GM23338 (cell line): ENCODE measurements at regions not wholly inside any gene's neighbourhood (a gene's known extent, or its start where the extent isn't known, plus 50 kb on each side); places are given as distances from the start of the nearest gene placed in this dataset.

Source experiments
- ATAC-seq: fragments of 200-7000 bp; cut with Tn5 transposase; 3 replicates; pipeline ENCODE4 v1.9.1; 2020
- DNase-seq: peaks from one replicate; pipeline ENCODE4 v3.0.0-alpha.2; 2015; ENCODE audit warnings: low spot score
- H2AFZ ChIP-seq: fragments of 200-600 bp; sonication (generic); 2 replicates; pipeline ENCODE4 v1.8.0; 2016; ENCODE audit warnings: antibody characterized with exemption, mild to moderate bottlenecking, moderate library complexity
- H3F3A ChIP-seq: fragments of 200-600 bp; sonication (generic); replicated peaks from 2 replicates; pipeline ENCODE4 v1.8.0; 2017; ENCODE audit warnings: antibody characterized with exemption, mixed run types, low read depth
- H3K27ac ChIP-seq: fragments of 200-600 bp; sonication (generic); 2 replicates; pipeline ENCODE4 v1.6.1; 2016; ENCODE audit warnings: low read depth
- H3K27me3 ChIP-seq: fragments of 200-600 bp; sonication (generic); 2 replicates; pipeline ENCODE4 v1.8.0; 2016; ENCODE audit warnings: mild to moderate bottlenecking, mixed run types, moderate library complexity; ENCODE audit not compliant: insufficient read depth
- H3K36me3 ChIP-seq: fragments of 200-600 bp; sonication (generic); 2 replicates; pipeline ENCODE4 v1.8.0; 2016; ENCODE audit warnings: mild to moderate bottlenecking; ENCODE audit not compliant: insufficient read depth
- H3K4me1 ChIP-seq: fragments of 200-600 bp; sonication (generic); 2 replicates; pipeline ENCODE4 v1.8.0; 2016; ENCODE audit warnings: mild to moderate bottlenecking, moderate library complexity; ENCODE audit not compliant: insufficient read depth
- H3K4me2 ChIP-seq: fragments of 200-600 bp; sonication (generic); 2 replicates; pipeline ENCODE4 v1.7.1; 2017; ENCODE audit warnings: mixed run types
- H3K4me3 ChIP-seq: fragments of 200-600 bp; sonication (generic); 2 replicates; pipeline ENCODE4 v1.6.1; 2016; ENCODE audit warnings: mixed run types
- H3K79me2 ChIP-seq: fragments of 200-600 bp; sonication (generic); replicated peaks from 2 replicates; pipeline ENCODE4 v1.8.0; 2017; ENCODE audit warnings: mild to moderate bottlenecking; ENCODE audit not compliant: insufficient read depth
- H3K9me2 ChIP-seq: fragments of 200-600 bp; sonication (generic); 2 replicates; pipeline ENCODE4 v1.8.0; 2017; ENCODE audit not compliant: insufficient read depth
- H4K20me1 ChIP-seq: fragments of 200-600 bp; sonication (generic); replicated peaks from 2 replicates; pipeline ENCODE4 v1.8.0; 2017; ENCODE audit warnings: mild to moderate bottlenecking; ENCODE audit not compliant: insufficient read depth
- H3K27ac Mint-ChIP-seq: 2 replicates; pipeline ENCODE4 v1.8.0; 2020; ENCODE audit warnings: inconsistent platforms, mild to moderate bottlenecking, moderate library complexity, mixed read lengths
- H3K27me3 Mint-ChIP-seq: 3 replicates; pipeline ENCODE4 v1.8.0; 2022; ENCODE audit warnings: low read depth, mild to moderate bottlenecking, moderate library complexity, mixed read lengths, inconsistent platforms; ENCODE audit not compliant: insufficient read depth, poor library complexity
- H3K36me3 Mint-ChIP-seq: 3 replicates; pipeline ENCODE4 v1.8.0; 2021; ENCODE audit warnings: low read depth, mild to moderate bottlenecking, inconsistent platforms, moderate library complexity, mixed read lengths
- H3K4me1 Mint-ChIP-seq: 3 replicates; pipeline ENCODE4 v1.8.0; 2020; ENCODE audit warnings: mild to moderate bottlenecking, inconsistent platforms, mixed read lengths
- H3K4me3 Mint-ChIP-seq: 3 replicates; pipeline ENCODE4 v1.8.0; 2021; ENCODE audit warnings: moderate library complexity, mild to moderate bottlenecking, inconsistent platforms, mixed read lengths
- H3K9me3 Mint-ChIP-seq: 3 replicates; pipeline ENCODE4 v1.8.0; 2020; ENCODE audit warnings: moderate library complexity, mild to moderate bottlenecking, inconsistent platforms, mixed read lengths
- CREB1 ChIP-seq: fragments of 250-450 bp; sonication (Bioruptor Pico); IDR thresholded peaks from 2 replicates; pipeline ENCODE4 v1.5.0; 2020; ENCODE audit warnings: low read depth, mild to moderate bottlenecking, moderate library complexity
- CTCF ChIP-seq, 2 experiments: fragments of 200-600 bp in 1 of 2; sonication (generic) in 1 of 2; conservative IDR thresholded peaks; 2 replicates each; pipeline versions ENCODE4 v1.5.1 to v1.6.1; 2016 to 2017; ENCODE audit warnings: antibody characterized with exemption in 2 of 2, low read depth in 2 of 2, mild to moderate bottlenecking in 2 of 2, moderate library complexity in 1 of 2
- ETS1 ChIP-seq: IDR thresholded peaks from 2 replicates; pipeline ENCODE4 v1.6.1; 2016; ENCODE audit warnings: antibody characterized with exemption
- EZH2 ChIP-seq: fragments of 200-600 bp; sonication (generic); IDR thresholded peaks from one replicate; pipeline ENCODE4 v1.8.0; 2017; ENCODE audit warnings: antibody characterized with exemption, mild to moderate bottlenecking, low read depth; ENCODE audit not compliant: unreplicated experiment
- EZH2phosphoT487 ChIP-seq: fragments of 200-600 bp; sonication (generic); IDR thresholded peaks from one replicate; pipeline ENCODE4 v1.8.1; 2018; ENCODE audit warnings: antibody characterized with exemption; ENCODE audit not compliant: unreplicated experiment
- JUNB ChIP-seq: IDR thresholded peaks from one replicate; pipeline ENCODE4 v1.6.1; 2016; ENCODE audit warnings: antibody characterized with exemption; ENCODE audit not compliant: unreplicated experiment
- NANOG ChIP-seq: IDR thresholded peaks from 2 replicates; pipeline ENCODE4 v1.6.1; 2016; ENCODE audit warnings: antibody characterized with exemption, borderline replicate concordance
- POLR2AphosphoS5 ChIP-seq: IDR thresholded peaks from 2 replicates; pipeline ENCODE4 v1.6.1; 2016; ENCODE audit warnings: antibody characterized with exemption, low read depth
- REST ChIP-seq: IDR thresholded peaks from one replicate; pipeline ENCODE4 v1.6.1; 2018; ENCODE audit warnings: antibody characterized with exemption; ENCODE audit not compliant: unreplicated experiment
- STAT1 ChIP-seq: IDR thresholded peaks from one replicate; pipeline ENCODE4 v1.6.1; 2016; ENCODE audit warnings: antibody characterized with exemption; ENCODE audit not compliant: unreplicated experiment
- ZNF114 ChIP-seq: fragments of 250-450 bp; sonication (Bioruptor Pico); IDR thresholded peaks from 2 replicates; pipeline ENCODE4 v1.5.0; 2020; ENCODE audit warnings: mild to moderate bottlenecking, moderate library complexity
- ZNF331 ChIP-seq: fragments of 250-450 bp; sonication (Bioruptor Pico); IDR thresholded peaks from 2 replicates; pipeline ENCODE4 v1.5.0; 2020; ENCODE audit warnings: low read depth, mild to moderate bottlenecking, moderate library complexity
- ZNF462 ChIP-seq: fragments of 250-450 bp; sonication (Bioruptor Pico); IDR thresholded peaks from 2 replicates; pipeline ENCODE4 v1.5.0; 2020; ENCODE audit warnings: mild to moderate bottlenecking, moderate library complexity

- no peaks in the 10 kb centered on the region for H3K36me3 Mint-ChIP-seq
- no peak overlapping the region for H3K27ac Mint-ChIP-seq
- ATAC-seq (no peak), DNase-seq (no peak)
- Histone ChIP-seq H3K9me2 (no peaks in the 10 kb centered on the region), H2AFZ (peak overlapping the region; percentile 56), H3K36me3 (no peaks in the 10 kb centered on the region), H3K79me2 (no peaks in the 10 kb centered on the region), H3F3A (no peaks in the 10 kb centered on the region), H4K20me1 (no peaks in the 10 kb centered on the region), H3K4me3 (no peak overlapping the region), H3K4me2 (no peak overlapping the region), H3K27ac (no peak overlapping the region), H3K4me1 (0 out of 2 replicates have a peak, but pooled peaks cover 6% of the 10 kb centered on the region), H3K27me3 (no peaks in the 10 kb centered on the region)
- H3K4me1 Mint-ChIP-seq, result peaks cover 16% of the 10 kb centered on the region
- H3K9me3 Mint-ChIP-seq, result no peaks in the 10 kb centered on the region
- no peak for TF ChIP-seq ZNF331 (CRISPR knock-in tag)
- no peak for TF ChIP-seq EZH2phosphoT487
- no peak for TF ChIP-seq POLR2AphosphoS5
- TF ChIP-seq ZNF114, result no peak
- no peak for TF ChIP-seq JUNB
- TF ChIP-seq CREB1, result no peak
- TF ChIP-seq NANOG, result no peak
- no peak for TF ChIP-seq ETS1
- no peak for TF ChIP-seq STAT1
- no peak for TF ChIP-seq ZNF462
- TF ChIP-seq REST, result no peak
- TF ChIP-seq CTCF (conservative IDR thresholded peaks at IDR 0.05; ENCODE audit: low read depth in 2 of 2), result no peak
- TF ChIP-seq EZH2, result no peak
- no peak overlapping the region for H3K4me3 Mint-ChIP-seq
- H3K27me3 Mint-ChIP-seq, result peaks cover 18% of the 10 kb centered on the region
These were observed 346.0 kb downstream of the CYRIA start for GRCh38 chr2:16319551-16320121.
